Panc1 (cell line): ENCODE measurements at regions not wholly inside any gene's neighbourhood (a gene's known extent, or its start where the extent isn't known, plus 50 kb on each side); places are given as distances from the start of the nearest gene placed in this dataset.

ENCODE experiments used
- CTCF ChIP-seq: fragments of 450-650 bp; IDR thresholded peaks from 2 replicates; pipeline ENCODE4 v1.5.1; 2017; ENCODE audit warnings: mild to moderate bottlenecking
- POLR2AphosphoS5 ChIP-seq: IDR thresholded peaks from 2 replicates; pipeline ENCODE4 v1.6.1; 2012; ENCODE audit warnings: mild to moderate bottlenecking, low read depth, low read length, moderate library complexity
- SIN3A ChIP-seq: IDR thresholded peaks from 2 replicates; pipeline ENCODE4 v1.6.1; 2012; ENCODE audit warnings: low read depth, mild to moderate bottlenecking, low read length, moderate library complexity, borderline replicate concordance; ENCODE audit not compliant: insufficient read depth
- TCF7L2 ChIP-seq: IDR thresholded peaks from 2 replicates; pipeline ENCODE4 v1.6.1; 2011; ENCODE audit warnings: mild to moderate bottlenecking, low read depth, low read length, inconsistent platforms
- TF ChIP-seq, protein P1 (sequence below), 2 experiments: IDR thresholded peaks; 2 replicates each; pipeline ENCODE4 v1.6.1; 2011 to 2012; ENCODE audit warnings: low read depth in 2 of 2, control low read depth in 1 of 2, low read length in 1 of 2, mild to moderate bottlenecking in 1 of 2, moderate library complexity in 1 of 2; ENCODE audit not compliant: insufficient read depth in 1 of 2

DNA sequence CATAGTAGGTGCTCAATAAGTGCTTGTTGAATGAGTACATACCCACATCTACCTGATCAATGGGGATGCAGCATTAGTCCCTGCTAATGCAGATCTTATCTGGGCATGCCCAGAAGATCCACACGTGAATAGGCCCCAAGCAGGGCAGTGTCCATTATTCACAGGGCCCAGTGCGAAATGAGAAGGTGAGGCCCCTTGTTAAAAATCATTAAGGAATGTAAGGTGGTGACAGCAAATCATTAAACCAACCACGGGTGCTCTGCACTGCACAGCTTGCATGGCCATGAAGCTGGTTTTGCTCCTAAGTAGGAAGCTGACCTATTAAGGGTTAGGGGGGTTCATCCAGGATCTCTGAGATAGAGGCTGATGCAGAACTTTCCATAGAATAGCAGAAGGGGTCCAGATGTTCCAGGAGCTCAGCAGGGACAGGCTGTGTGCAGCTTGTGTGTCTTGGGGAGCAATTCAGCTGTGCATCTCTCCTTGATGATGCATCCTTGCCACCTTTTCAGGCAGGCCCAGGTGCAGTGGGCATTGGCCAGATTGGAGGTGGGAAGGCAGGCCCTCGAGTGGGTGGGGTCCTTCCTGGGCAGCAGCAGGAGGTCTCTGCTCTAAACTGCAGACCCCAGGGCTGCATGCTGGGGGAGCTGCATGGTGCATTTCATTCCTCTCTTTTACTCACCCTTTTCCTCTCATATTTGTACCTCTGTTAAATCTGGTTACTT is 231.3 kb upstream of the PWP1 start:
- TF ChIP-seq CTCF (no peak), POLR2AphosphoS5 (no peak), SIN3A (no peak), TCF7L2 (no peak)
- TF ChIP-seq, protein P1, sequence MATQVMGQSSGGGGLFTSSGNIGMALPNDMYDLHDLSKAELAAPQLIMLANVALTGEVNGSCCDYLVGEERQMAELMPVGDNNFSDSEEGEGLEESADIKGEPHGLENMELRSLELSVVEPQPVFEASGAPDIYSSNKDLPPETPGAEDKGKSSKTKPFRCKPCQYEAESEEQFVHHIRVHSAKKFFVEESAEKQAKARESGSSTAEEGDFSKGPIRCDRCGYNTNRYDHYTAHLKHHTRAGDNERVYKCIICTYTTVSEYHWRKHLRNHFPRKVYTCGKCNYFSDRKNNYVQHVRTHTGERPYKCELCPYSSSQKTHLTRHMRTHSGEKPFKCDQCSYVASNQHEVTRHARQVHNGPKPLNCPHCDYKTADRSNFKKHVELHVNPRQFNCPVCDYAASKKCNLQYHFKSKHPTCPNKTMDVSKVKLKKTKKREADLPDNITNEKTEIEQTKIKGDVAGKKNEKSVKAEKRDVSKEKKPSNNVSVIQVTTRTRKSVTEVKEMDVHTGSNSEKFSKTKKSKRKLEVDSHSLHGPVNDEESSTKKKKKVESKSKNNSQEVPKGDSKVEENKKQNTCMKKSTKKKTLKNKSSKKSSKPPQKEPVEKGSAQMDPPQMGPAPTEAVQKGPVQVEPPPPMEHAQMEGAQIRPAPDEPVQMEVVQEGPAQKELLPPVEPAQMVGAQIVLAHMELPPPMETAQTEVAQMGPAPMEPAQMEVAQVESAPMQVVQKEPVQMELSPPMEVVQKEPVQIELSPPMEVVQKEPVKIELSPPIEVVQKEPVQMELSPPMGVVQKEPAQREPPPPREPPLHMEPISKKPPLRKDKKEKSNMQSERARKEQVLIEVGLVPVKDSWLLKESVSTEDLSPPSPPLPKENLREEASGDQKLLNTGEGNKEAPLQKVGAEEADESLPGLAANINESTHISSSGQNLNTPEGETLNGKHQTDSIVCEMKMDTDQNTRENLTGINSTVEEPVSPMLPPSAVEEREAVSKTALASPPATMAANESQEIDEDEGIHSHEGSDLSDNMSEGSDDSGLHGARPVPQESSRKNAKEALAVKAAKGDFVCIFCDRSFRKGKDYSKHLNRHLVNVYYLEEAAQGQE (IDR thresholded peaks at IDR 0.05; ENCODE audit: insufficient read depth in 1 of 2, low read depth in 2 of 2, low read length in 1 of 2): no peak
